Glutamatergic neuron (in vitro differentiated cells): ENCODE measurements at regions not wholly inside any gene's neighbourhood (a gene's known extent, or its start where the extent isn't known, plus 50 kb on each side); places are given as distances from the start of the nearest gene placed in this dataset.
"Not testable (repeated sequence)": the region's sequence is repeated elsewhere in the genome, so short reads cannot be mapped to it uniquely, and the experiment has no call there.

ENCODE experiments used
- DNase-seq: peaks from one replicate; pipeline ENCODE4 v3.0.0; 2022
- H3K27ac Mint-ChIP-seq: one replicate; pipeline ENCODE4 v1.8.0; 2020; ENCODE audit warnings: mild to moderate bottlenecking, mixed read lengths, inconsistent platforms; ENCODE audit not compliant: unreplicated experiment
- H3K27me3 Mint-ChIP-seq: one replicate; pipeline ENCODE4 v1.8.0; 2020; ENCODE audit warnings: mild to moderate bottlenecking, moderate library complexity, mixed read lengths, inconsistent platforms; ENCODE audit not compliant: unreplicated experiment
- H3K36me3 Mint-ChIP-seq: one replicate; pipeline ENCODE4 v1.8.0; 2020; ENCODE audit warnings: mild to moderate bottlenecking, mixed read lengths, inconsistent platforms; ENCODE audit not compliant: unreplicated experiment
- H3K4me1 Mint-ChIP-seq: one replicate; pipeline ENCODE4 v1.8.0; 2020; ENCODE audit warnings: mild to moderate bottlenecking, low read depth, mixed read lengths, inconsistent platforms; ENCODE audit not compliant: unreplicated experiment
- H3K4me3 Mint-ChIP-seq: one replicate; pipeline ENCODE4 v1.8.0; 2020; ENCODE audit warnings: mild to moderate bottlenecking, mixed read lengths, inconsistent platforms; ENCODE audit not compliant: unreplicated experiment
- H3K9me3 Mint-ChIP-seq: one replicate; pipeline ENCODE4 v1.8.0; 2020; ENCODE audit warnings: mild to moderate bottlenecking, moderate library complexity, mixed read lengths, inconsistent platforms; ENCODE audit not compliant: unreplicated experiment
- CTCF ChIP-seq: fragments of 200-600 bp; sonication (generic); IDR thresholded peaks from one replicate; pipeline ENCODE4 v1.5.0; 2021; ENCODE audit not compliant: partially characterized antibody, unreplicated experiment

DNA sequence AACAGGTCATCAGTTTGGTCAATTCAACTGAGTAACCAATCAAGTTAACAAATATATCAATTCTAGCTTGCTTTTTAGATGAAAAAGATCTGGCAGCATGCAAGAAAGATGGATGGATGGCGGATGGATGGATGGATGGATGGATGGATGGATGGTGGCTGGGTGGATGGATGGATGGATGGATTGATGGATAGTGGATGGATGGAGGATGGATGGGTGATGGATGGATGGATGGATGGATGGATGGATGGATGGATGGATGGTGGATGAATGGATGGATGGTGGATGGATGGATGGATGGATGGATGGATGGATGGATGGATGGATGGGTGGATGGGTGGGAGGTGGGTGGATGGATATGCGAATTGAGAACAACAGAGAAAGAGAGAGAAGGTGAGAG lies 303.7 kb upstream of the IGF1R start:
- no peaks in the 10 kb centered on the region for H3K4me1 Mint-ChIP-seq
- H3K36me3 Mint-ChIP-seq, result no peaks in the 10 kb centered on the region
- H3K27ac Mint-ChIP-seq, result no peak overlapping the region
- DNase-seq, result no peak
- TF ChIP-seq CTCF, result no peak
- no peaks in the 10 kb centered on the region for H3K9me3 Mint-ChIP-seq
- no peak overlapping the region for H3K4me3 Mint-ChIP-seq
- no peaks in the 10 kb centered on the region for H3K27me3 Mint-ChIP-seq

GRCh38 chr15:98347001-98347400 lies 301.3 kb upstream of the IGF1R start:
- no peak overlapping the region for H3K4me3 Mint-ChIP-seq
- no peaks in the 10 kb centered on the region for H3K4me1 Mint-ChIP-seq
- H3K36me3 Mint-ChIP-seq, result no peaks in the 10 kb centered on the region
- no peaks in the 10 kb centered on the region for H3K27me3 Mint-ChIP-seq
- TF ChIP-seq CTCF, result no peak
- no peak for DNase-seq
- peaks cover 1% of the 10 kb centered on the region for H3K9me3 Mint-ChIP-seq
- no peak overlapping the region for H3K27ac Mint-ChIP-seq

- no peak overlapping the region for H3K4me3 Mint-ChIP-seq
- H3K36me3 Mint-ChIP-seq, result no peaks in the 10 kb centered on the region
- H3K4me1 Mint-ChIP-seq, result no peaks in the 10 kb centered on the region
- H3K9me3 Mint-ChIP-seq, result peaks cover 1% of the 10 kb centered on the region
- DNase-seq, result no peak
- H3K27ac Mint-ChIP-seq, result no peak overlapping the region
- TF ChIP-seq CTCF, result no peak
- no peaks in the 10 kb centered on the region for H3K27me3 Mint-ChIP-seq
Observed at GRCh38 chr15:98347866-98348265, 300.5 kb upstream of the IGF1R start.

- no peak for DNase-seq
- Mint-ChIP-seq H3K4me3 (no peak overlapping the region), H3K36me3 (no peaks in the 10 kb centered on the region), H3K4me1 (no peaks in the 10 kb centered on the region), H3K27ac (no peak overlapping the region), H3K9me3 (peaks cover 1% of the 10 kb centered on the region), H3K27me3 (no peaks in the 10 kb centered on the region)
- no peak for TF ChIP-seq CTCF
Observed at GRCh38 chr15:98350276-98350675, 298.1 kb upstream of the IGF1R start.

GRCh38 chr15:98358274-98358673 lies 290.1 kb upstream of the IGF1R start:
- H3K9me3 Mint-ChIP-seq, H3K27ac Mint-ChIP-seq, H3K4me1 Mint-ChIP-seq, H3K4me3 Mint-ChIP-seq, DNase-seq, H3K36me3 Mint-ChIP-seq, H3K27me3 Mint-ChIP-seq: not testable (repeated sequence)

DNA sequence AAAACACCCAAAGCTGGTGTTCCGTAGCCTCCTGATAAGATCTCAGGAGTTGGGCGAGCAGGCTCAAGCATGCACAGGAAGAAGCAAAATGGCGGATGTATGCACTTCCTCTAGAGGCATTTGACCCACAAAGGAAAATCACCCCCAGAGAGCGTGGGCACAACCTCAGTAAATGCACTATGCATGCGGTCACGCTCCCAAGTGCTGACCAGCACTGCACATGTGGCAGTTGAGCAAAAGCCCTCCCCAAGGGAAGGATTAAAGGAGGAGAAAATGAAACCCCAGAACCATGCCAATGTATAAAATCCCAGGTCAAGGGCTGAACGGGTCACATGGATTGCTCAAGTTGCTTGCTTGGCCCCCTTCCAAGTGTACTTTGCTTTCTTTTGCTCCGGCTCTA lies 289.4 kb upstream of the IGF1R start:
- H3K9me3 Mint-ChIP-seq, result no peaks in the 10 kb centered on the region
- DNase-seq, result no peak
- H3K36me3 Mint-ChIP-seq, result peaks cover 5% of the 10 kb centered on the region
- H3K4me3 Mint-ChIP-seq, result no peak overlapping the region
- no peaks in the 10 kb centered on the region for H3K27me3 Mint-ChIP-seq
- no peak for TF ChIP-seq CTCF
- H3K27ac Mint-ChIP-seq, result no peak overlapping the region
- no peaks in the 10 kb centered on the region for H3K4me1 Mint-ChIP-seq
